Stomach smooth muscle (tissue), 2 donors: ENCODE measurements at regions not wholly inside any gene's neighbourhood (a gene's known extent, or its start where the extent isn't known, plus 50 kb on each side); places are given as distances from the start of the nearest gene placed in this dataset.
"Not testable (repeated sequence)": the region's sequence is repeated elsewhere in the genome, so short reads cannot be mapped to it uniquely, and the experiment has no call there.

Experiments used
- H3K27ac ChIP-seq: one replicate; pipeline ENCODE4 v1.7.0; 2013; ENCODE audit warnings: mild to moderate bottlenecking, low read length, inconsistent platforms
- H3K27me3 ChIP-seq, 2 donors: one replicate each; pipeline ENCODE4 v1.7.0; 2013; ENCODE audit warnings: low read length in 2 of 2; ENCODE audit not compliant: insufficient read depth in 2 of 2, control insufficient read depth in 1 of 2
- H3K36me3 ChIP-seq, 2 donors: one replicate each; pipeline ENCODE4 v1.7.0; 2013; ENCODE audit warnings: low read length in 2 of 2; ENCODE audit not compliant: control insufficient read depth in 2 of 2, insufficient read depth in 2 of 2
- H3K4me1 ChIP-seq: one replicate; pipeline ENCODE4 v1.7.0; 2013; ENCODE audit warnings: low read length; ENCODE audit not compliant: control insufficient read depth, insufficient read depth
- H3K4me3 ChIP-seq, 2 donors: one replicate each; pipeline ENCODE4 v1.7.0; 2013; ENCODE audit warnings: low read length in 2 of 2
- H3K9ac ChIP-seq, 2 donors: one replicate each; pipeline ENCODE4 v1.7.0; 2013; ENCODE audit warnings: low read length in 2 of 2, mild to moderate bottlenecking in 1 of 2
- H3K9me3 ChIP-seq, 2 donors: one replicate each; pipeline ENCODE4 v1.7.0; 2013; ENCODE audit warnings: low read length in 2 of 2; ENCODE audit not compliant: control insufficient read depth in 2 of 2
- donor health status: healthy.
- donor health status: Pancreatic carcinoma.

GRCh38 chr9:30942852-30943251 lies 1441.6 kb upstream of the ACO1 start:
- H3K9me3 ChIP-seq, H3K4me1 ChIP-seq, H3K27ac ChIP-seq, H3K4me3 ChIP-seq, H3K9ac ChIP-seq, H3K36me3 ChIP-seq, H3K27me3 ChIP-seq: not testable (repeated sequence)

DNA sequence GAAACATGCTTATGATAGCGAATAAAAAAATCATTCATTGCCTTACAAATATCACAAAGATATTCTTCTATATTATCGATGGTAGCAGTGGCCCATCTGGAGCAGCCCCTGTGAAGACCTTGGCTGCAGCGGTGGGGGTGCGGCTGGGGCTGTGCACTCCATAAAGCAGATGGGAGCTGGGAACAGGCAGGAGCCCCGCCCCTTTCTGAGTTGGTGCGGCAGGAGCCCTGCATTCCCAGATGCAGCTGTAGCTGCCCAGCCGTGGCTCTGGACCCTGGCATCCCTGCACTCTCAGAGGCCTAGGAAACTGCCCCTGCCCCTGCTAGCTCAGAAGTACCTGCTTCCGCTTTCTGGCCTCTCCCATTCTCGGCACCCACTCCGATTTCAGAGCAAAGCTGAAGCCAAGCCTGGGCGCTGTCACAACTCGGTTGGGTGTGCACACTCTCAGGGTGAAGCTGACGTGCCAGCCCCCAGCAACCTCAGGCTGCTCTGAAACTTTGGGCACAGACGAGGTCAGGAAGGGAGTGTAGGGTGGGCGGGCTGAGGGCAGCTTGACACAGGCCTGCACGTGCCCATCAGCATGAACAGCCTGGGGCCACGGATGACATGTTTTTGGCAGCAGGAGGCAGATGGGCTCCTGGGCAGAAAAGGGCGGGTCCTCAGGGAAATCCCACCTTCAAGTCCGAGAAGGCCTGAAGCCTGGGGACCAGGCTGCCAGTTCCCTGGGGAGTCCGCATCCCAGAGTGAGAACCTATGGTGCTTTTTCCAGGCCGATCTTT lies 1440.8 kb upstream of the ACO1 start:
- no peaks in the 10 kb centered on the region for H3K9me3 ChIP-seq
- H3K9ac ChIP-seq = no peak overlapping the region
- H3K36me3 ChIP-seq = no peaks in the 10 kb centered on the region
- no peaks in the 10 kb centered on the region for H3K4me1 ChIP-seq
- H3K4me3 ChIP-seq = no peak overlapping the region
- H3K27ac ChIP-seq = no peak overlapping the region
- H3K27me3 ChIP-seq = no peaks in the 10 kb centered on the region

DNA sequence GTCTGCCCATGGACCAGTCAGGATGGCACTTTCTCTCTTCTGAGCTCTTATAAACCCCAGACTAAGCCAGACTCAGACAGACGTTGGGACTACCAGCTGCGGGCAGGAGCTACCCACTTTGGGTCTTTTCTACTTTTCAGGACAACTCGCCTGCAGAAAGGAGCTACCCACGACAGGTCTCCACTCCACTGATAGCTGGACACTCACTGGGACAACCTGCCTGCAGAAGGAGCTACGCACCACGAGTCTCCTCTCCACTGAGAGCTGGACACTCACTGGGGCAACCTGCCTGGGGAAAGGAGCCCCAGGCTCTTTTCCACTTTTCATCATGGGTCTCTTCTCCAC lies 1440.2 kb upstream of the ACO1 start:
- no peaks in the 10 kb centered on the region for H3K4me1 ChIP-seq
- H3K27ac ChIP-seq = no peak overlapping the region
- H3K27me3 ChIP-seq = no peaks in the 10 kb centered on the region
- H3K9me3 ChIP-seq = no peaks in the 10 kb centered on the region
- H3K4me3 ChIP-seq = no peak overlapping the region
- no peak overlapping the region for H3K9ac ChIP-seq
- no peaks in the 10 kb centered on the region for H3K36me3 ChIP-seq

DNA sequence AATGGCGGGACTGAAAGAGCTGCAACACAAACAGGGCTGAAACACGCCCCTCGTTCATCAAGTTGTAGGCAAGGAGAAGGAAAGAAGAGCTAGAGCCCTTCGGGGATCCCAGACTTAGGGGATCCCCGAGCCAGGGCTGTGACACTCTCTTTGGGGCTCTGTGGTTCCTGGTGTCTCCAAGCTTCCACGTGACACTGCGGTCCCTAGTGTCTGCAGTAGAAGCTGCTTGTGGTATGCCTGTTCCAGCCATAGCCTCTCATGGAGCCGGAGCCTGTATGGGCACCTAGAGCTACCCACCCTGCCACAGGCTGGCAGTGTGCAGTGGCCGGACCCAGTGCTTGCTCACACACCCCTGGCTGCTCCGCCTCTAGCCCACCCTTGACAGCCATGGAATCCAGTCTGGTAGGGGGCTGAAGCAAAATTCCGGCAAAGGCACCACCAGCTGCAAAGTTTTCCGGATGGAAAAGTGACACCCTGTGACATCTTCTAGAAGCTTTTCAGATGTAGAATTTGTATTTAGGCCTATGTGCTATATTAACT lies 1439.6 kb upstream of the ACO1 start:
- no peak overlapping the region for H3K27ac ChIP-seq
- no peaks in the 10 kb centered on the region for H3K27me3 ChIP-seq
- no peaks in the 10 kb centered on the region for H3K4me1 ChIP-seq
- no peak overlapping the region for H3K4me3 ChIP-seq
- no peaks in the 10 kb centered on the region for H3K36me3 ChIP-seq
- no peak overlapping the region for H3K9ac ChIP-seq
- no peaks in the 10 kb centered on the region for H3K9me3 ChIP-seq

- no peaks in the 10 kb centered on the region for H3K27me3 ChIP-seq
- H3K36me3 ChIP-seq = no peaks in the 10 kb centered on the region
- H3K4me1 ChIP-seq = no peaks in the 10 kb centered on the region
- H3K27ac ChIP-seq = no peak overlapping the region
- no peak overlapping the region for H3K4me3 ChIP-seq
- no peak overlapping the region for H3K9ac ChIP-seq
- peaks cover 0 to 8% of the 10 kb centered on the region in 2 donors for H3K9me3 ChIP-seq
Measured at GRCh38 chr9:30964332-30964731, 1420.1 kb upstream of the ACO1 start.

- Histone ChIP-seq H3K27ac (no peak overlapping the region), H3K27me3 (no peaks in the 10 kb centered on the region), H3K4me3 (no peak overlapping the region), H3K9ac (no peak overlapping the region), H3K9me3 (peaks cover 0 to 8% of the 10 kb centered on the region in 2 donors), H3K36me3 (no peaks in the 10 kb centered on the region), H3K4me1 (no peaks in the 10 kb centered on the region)
Measured at GRCh38 chr9:30967476-30967875, 1417.0 kb upstream of the ACO1 start.

GRCh38 chr9:30970186-30970585 lies 1414.3 kb upstream of the ACO1 start:
- no peaks in the 10 kb centered on the region for H3K36me3 ChIP-seq
- no peak overlapping the region for H3K27ac ChIP-seq
- H3K4me1 ChIP-seq = no peaks in the 10 kb centered on the region
- H3K9ac ChIP-seq = no peak overlapping the region
- H3K4me3 ChIP-seq = no peak overlapping the region
- no peaks in the 10 kb centered on the region for H3K9me3 ChIP-seq
- H3K27me3 ChIP-seq = no peaks in the 10 kb centered on the region

DNA sequence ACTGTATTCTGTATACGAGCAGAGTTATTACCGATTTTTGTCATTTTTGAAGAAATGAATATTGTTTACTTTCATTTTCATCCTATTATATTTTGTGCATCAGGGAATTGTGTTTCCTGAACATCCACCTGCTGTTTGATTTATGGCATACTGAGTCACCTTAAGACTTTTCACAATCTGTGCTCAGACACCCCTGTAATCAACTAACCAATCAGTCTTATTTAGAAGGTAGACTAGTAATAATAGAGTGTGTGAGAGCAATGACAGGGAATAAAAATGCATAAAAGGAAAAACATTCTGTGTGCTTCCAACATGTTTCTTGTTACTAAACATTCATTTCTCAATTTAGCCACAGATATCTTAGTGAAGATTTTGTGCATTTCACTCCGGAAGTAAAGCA lies 1413.6 kb upstream of the ACO1 start:
- H3K27ac ChIP-seq = no peak overlapping the region
- no peaks in the 10 kb centered on the region for H3K4me1 ChIP-seq
- H3K36me3 ChIP-seq = no peaks in the 10 kb centered on the region
- H3K4me3 ChIP-seq = no peak overlapping the region
- H3K27me3 ChIP-seq = no peaks in the 10 kb centered on the region
- H3K9ac ChIP-seq = no peak overlapping the region
- H3K9me3 ChIP-seq = no peaks in the 10 kb centered on the region

- no peak overlapping the region for H3K27ac ChIP-seq
- H3K9ac ChIP-seq = no peak overlapping the region
- no peaks in the 10 kb centered on the region for H3K36me3 ChIP-seq
- H3K4me1 ChIP-seq = no peaks in the 10 kb centered on the region
- H3K4me3 ChIP-seq = no peak overlapping the region
- H3K27me3 ChIP-seq = no peaks in the 10 kb centered on the region
- H3K9me3 ChIP-seq = no peaks in the 10 kb centered on the region
Measured at GRCh38 chr9:30972654-30973053, 1411.8 kb upstream of the ACO1 start.

DNA sequence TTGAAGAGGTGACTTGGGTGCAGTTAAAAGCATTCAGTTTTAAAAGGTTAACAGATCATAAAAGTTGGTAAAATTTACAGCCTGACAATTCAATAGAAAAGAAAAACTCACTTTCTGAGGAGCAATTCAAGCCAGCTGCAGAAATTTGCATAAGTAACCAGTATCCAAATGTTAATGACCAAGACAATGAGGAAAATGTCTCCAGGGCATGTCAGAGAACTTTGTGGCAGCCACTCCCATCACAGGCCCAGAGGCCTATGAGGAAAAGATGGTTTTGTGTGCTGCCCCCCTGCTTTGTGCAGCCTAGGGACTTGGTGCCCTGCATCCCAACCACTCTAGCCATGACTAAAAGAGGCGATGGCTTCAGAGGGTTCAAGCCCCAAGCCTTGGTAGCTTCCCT lies 1406.5 kb upstream of the ACO1 start:
- Histone ChIP-seq H3K9me3 (no peaks in the 10 kb centered on the region), H3K27ac (no peak overlapping the region), H3K9ac (no peak overlapping the region), H3K36me3 (no peaks in the 10 kb centered on the region), H3K4me1 (no peaks in the 10 kb centered on the region), H3K27me3 (no peaks in the 10 kb centered on the region), H3K4me3 (no peak overlapping the region)

- Histone ChIP-seq H3K9me3 (no peaks in the 10 kb centered on the region), H3K36me3 (no peaks in the 10 kb centered on the region), H3K27me3 (no peaks in the 10 kb centered on the region), H3K27ac (no peak overlapping the region), H3K4me1 (no peaks in the 10 kb centered on the region), H3K4me3 (no peak overlapping the region), H3K9ac (no peak overlapping the region)
Measured at GRCh38 chr9:30982301-30982700, 1402.1 kb upstream of the ACO1 start.
